ENCODE measurements at regions not wholly inside any gene's neighbourhood (a gene's known extent, or its start where the extent isn't known, plus 50 kb on each side); places are given as distances from the start of the nearest gene placed in this dataset.

- DNase-seq, result peak; percentile 22
Measured at GRCh38 chr14:22449600-22449905, 139.5 kb downstream of the DAD1 start.

GRCh38 chr14:22448905-22449599 is 140.0 kb downstream of the DAD1 start:
- no peak for DNase-seq

GRCh38 chr14:22448035-22448904 is 140.8 kb downstream of the DAD1 start:
- DNase-seq, result peak; percentile 19

- no peak for DNase-seq
Measured at GRCh38 chr14:22438742-22439141, 150.3 kb downstream of the DAD1 start.

GRCh38 chr14:22434901-22435550 is 154.0 kb downstream of the DAD1 start:
- DNase-seq, result peak; percentile 65

GRCh38 chr14:22434030-22434429 is 155.0 kb downstream of the DAD1 start:
- DNase-seq, result no peak

- DNase-seq, result peak; percentile 80
Measured at GRCh38 chr14:22433069-22433468, 156.0 kb downstream of the DAD1 start.

- DNase-seq, result peak; percentile 98
Measured at GRCh38 chr14:22432348-22432976, 156.6 kb downstream of the DAD1 start.

GRCh38 chr14:22429546-22430294 is 159.3 kb downstream of the DAD1 start:
- DNase-seq, result no peak

- DNase-seq, result no peak
Measured at GRCh38 chr14:22428700-22429291, 160.2 kb downstream of the DAD1 start.

GRCh38 chr14:22427771-22428231 is 161.2 kb downstream of the DAD1 start:
- no peak for DNase-seq

- DNase-seq, result no peak
Measured at GRCh38 chr14:22426711-22427110, 162.3 kb downstream of the DAD1 start.

GRCh38 chr14:22423958-22424357 is 165.1 kb downstream of the DAD1 start:
- DNase-seq, result no peak

GRCh38 chr14:22422238-22422637 is 166.8 kb downstream of the DAD1 start:
- DNase-seq, result no peak

- no peak for DNase-seq
Measured at GRCh38 chr14:22420598-22421186, 168.3 kb downstream of the DAD1 start.

GRCh38 chr14:22419620-22420019 is 169.4 kb downstream of the DAD1 start:
- no peak for DNase-seq

- no peak for DNase-seq
Measured at GRCh38 chr14:22418631-22419030, 170.4 kb downstream of the DAD1 start.

- DNase-seq, result no peak
Measured at GRCh38 chr14:22417914-22418313, 171.1 kb downstream of the DAD1 start.

- DNase-seq, result no peak
Measured at GRCh38 chr14:22416193-22416592, 172.8 kb downstream of the DAD1 start.

GRCh38 chr14:22415605-22415959 is 173.4 kb downstream of the DAD1 start:
- no peak for DNase-seq

GRCh38 chr14:22414876-22415604 is 174.0 kb downstream of the DAD1 start:
- DNase-seq, result no peak

Measured in NCI-H446 treated with DMSO at 0.1 percent for 48 hours (cell line).